ENCODE measurements at regions not wholly inside any gene's neighbourhood (a gene's known extent, or its start where the extent isn't known, plus 50 kb on each side); places are given as distances from the start of the nearest gene placed in this dataset.

GRCh38 chr10:81152656-81153055 lies 615.0 kb downstream of the SH2D4B start:
- no peaks in the 10 kb centered on the region for H3K4me1 ChIP-seq
- no peak overlapping the region for H3K27ac ChIP-seq
- ATAC-seq = no peak
- TF ChIP-seq CTCF (IDR thresholded peaks at IDR 0.05) = no peak
- TF ChIP-seq EP300 (IDR thresholded peaks at IDR 0.05) = no peak
- TF ChIP-seq POLR2A (IDR thresholded peaks at IDR 0.05) = no peak
- TF ChIP-seq POLR2AphosphoS5 (IDR thresholded peaks at IDR 0.05) = no peak
- H3K36me3 ChIP-seq = no peaks in the 10 kb centered on the region
- H3K4me3 ChIP-seq = no peak overlapping the region
- H3K27me3 ChIP-seq = no peaks in the 10 kb centered on the region
- no peaks in the 10 kb centered on the region for H3K9me3 ChIP-seq

GRCh38 chr10:81157681-81158080 lies 620.0 kb downstream of the SH2D4B start:
- no peaks in the 10 kb centered on the region for H3K4me1 ChIP-seq
- no peaks in the 10 kb centered on the region for H3K36me3 ChIP-seq
- TF ChIP-seq POLR2AphosphoS5 (IDR thresholded peaks at IDR 0.05) = no peak
- no peak for TF ChIP-seq CTCF (IDR thresholded peaks at IDR 0.05)
- no peak for TF ChIP-seq POLR2A (IDR thresholded peaks at IDR 0.05)
- no peak for TF ChIP-seq EP300 (IDR thresholded peaks at IDR 0.05)
- no peak overlapping the region for H3K4me3 ChIP-seq
- no peak overlapping the region for H3K27ac ChIP-seq
- no peak for ATAC-seq
- H3K9me3 ChIP-seq = no peaks in the 10 kb centered on the region
- no peaks in the 10 kb centered on the region for H3K27me3 ChIP-seq

GRCh38 chr10:81177651-81178244 lies 640.0 kb downstream of the SH2D4B start:
- Histone ChIP-seq H3K36me3 (no peaks in the 10 kb centered on the region), H3K4me1 (no peaks in the 10 kb centered on the region), H3K27ac (no peak overlapping the region), H3K4me3 (no peak overlapping the region), H3K27me3 (no peaks in the 10 kb centered on the region), H3K9me3 (peaks cover 0 to 7% (median 0%) of the 10 kb centered on the region in 3 donors)
- no peak for ATAC-seq
- TF ChIP-seq EP300 (IDR thresholded peaks at IDR 0.05) (no peak), POLR2A (IDR thresholded peaks at IDR 0.05) (no peak)
- WGBS, 2 donors (ENCODE audit: low coverage in 1 of 2) = 85 to 86% methylated on average over 5 to 6 of the region's 6 CpGs

GRCh38 chr10:81179324-81179723 lies 641.6 kb downstream of the SH2D4B start:
- H3K4me3 ChIP-seq = no peak overlapping the region
- no peaks in the 10 kb centered on the region for H3K4me1 ChIP-seq
- H3K27ac ChIP-seq = no peak overlapping the region
- no peak for ATAC-seq
- no peaks in the 10 kb centered on the region for H3K27me3 ChIP-seq
- TF ChIP-seq POLR2A (IDR thresholded peaks at IDR 0.05) (no peak), EP300 (IDR thresholded peaks at IDR 0.05) (no peak), CTCF (IDR thresholded peaks at IDR 0.05) (no peak), POLR2AphosphoS5 (IDR thresholded peaks at IDR 0.05) (no peak)
- WGBS, 2 donors (ENCODE audit: low coverage in 1 of 2) = 56 to 93% methylated on average over 2 to 3 of the region's 3 CpGs
- no peaks in the 10 kb centered on the region for H3K36me3 ChIP-seq
- peaks cover 0 to 7% (median 0%) of the 10 kb centered on the region in 3 donors for H3K9me3 ChIP-seq

GRCh38 chr10:81179805-81180452 lies 642.2 kb downstream of the SH2D4B start:
- Histone ChIP-seq H3K4me1 (no peaks in the 10 kb centered on the region), H3K27ac (no peak overlapping the region), H3K27me3 (no peaks in the 10 kb centered on the region), H3K9me3 (peaks cover 0 to 7% (median 0%) of the 10 kb centered on the region in 3 donors), H3K4me3 (no peak overlapping the region), H3K36me3 (no peaks in the 10 kb centered on the region)
- TF ChIP-seq CTCF (IDR thresholded peaks at IDR 0.05) = no peak
- TF ChIP-seq EP300 (IDR thresholded peaks at IDR 0.05) = no peak
- TF ChIP-seq POLR2A (IDR thresholded peaks at IDR 0.05) = no peak
- no peak for TF ChIP-seq POLR2AphosphoS5 (IDR thresholded peaks at IDR 0.05)
- WGBS, 2 donors (ENCODE audit: low coverage in 1 of 2) = 59 to 63% methylated on average over 6 of the region's 6 CpGs
- no peak for ATAC-seq
